ENCODE measurements at regions not wholly inside any gene's neighbourhood (a gene's known extent, or its start where the extent isn't known, plus 50 kb on each side); places are given as distances from the start of the nearest gene placed in this dataset.

DNA sequence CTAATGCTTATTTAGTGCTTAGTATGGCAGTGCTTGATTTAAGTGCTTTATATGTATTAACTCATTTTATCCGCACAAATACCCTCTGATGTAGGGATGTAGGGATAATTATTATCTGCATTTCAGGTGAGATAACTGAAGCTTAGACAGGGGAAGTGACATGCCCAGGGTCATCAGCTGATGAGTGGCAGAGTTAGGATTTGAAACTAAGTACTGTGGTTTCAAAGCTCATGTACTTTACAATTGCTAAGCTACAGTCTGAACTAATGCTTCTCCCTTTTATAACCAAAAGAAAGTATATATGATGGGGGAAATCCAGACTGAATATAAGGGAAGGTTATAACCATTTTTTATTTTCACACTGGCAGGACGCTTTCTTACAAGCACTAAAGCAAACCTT, 229.6 kb upstream of the NAV3 start:
- DNase-seq (ENCODE audit: low read depth): no peak
- H3K4me3 ChIP-seq (ENCODE audit: low read depth, low read length): no peak overlapping the region
- TF ChIP-seq, protein P1, sequence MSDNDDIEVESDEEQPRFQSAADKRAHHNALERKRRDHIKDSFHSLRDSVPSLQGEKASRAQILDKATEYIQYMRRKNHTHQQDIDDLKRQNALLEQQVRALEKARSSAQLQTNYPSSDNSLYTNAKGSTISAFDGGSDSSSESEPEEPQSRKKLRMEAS (IDR thresholded peaks at IDR 0.05; ENCODE audit: low read depth, low read length): no peak
- TF ChIP-seq, protein P2, sequence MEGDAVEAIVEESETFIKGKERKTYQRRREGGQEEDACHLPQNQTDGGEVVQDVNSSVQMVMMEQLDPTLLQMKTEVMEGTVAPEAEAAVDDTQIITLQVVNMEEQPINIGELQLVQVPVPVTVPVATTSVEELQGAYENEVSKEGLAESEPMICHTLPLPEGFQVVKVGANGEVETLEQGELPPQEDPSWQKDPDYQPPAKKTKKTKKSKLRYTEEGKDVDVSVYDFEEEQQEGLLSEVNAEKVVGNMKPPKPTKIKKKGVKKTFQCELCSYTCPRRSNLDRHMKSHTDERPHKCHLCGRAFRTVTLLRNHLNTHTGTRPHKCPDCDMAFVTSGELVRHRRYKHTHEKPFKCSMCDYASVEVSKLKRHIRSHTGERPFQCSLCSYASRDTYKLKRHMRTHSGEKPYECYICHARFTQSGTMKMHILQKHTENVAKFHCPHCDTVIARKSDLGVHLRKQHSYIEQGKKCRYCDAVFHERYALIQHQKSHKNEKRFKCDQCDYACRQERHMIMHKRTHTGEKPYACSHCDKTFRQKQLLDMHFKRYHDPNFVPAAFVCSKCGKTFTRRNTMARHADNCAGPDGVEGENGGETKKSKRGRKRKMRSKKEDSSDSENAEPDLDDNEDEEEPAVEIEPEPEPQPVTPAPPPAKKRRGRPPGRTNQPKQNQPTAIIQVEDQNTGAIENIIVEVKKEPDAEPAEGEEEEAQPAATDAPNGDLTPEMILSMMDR (IDR thresholded peaks at IDR 0.05; ENCODE audit: low read depth, low read length): no peak
- TF ChIP-seq POLR2A (IDR thresholded peaks at IDR 0.05; ENCODE audit: extremely low read depth, insufficient read length) (no peak), MYC (IDR thresholded peaks at IDR 0.05; ENCODE audit: low read depth, low read length) (no peak)

DNA sequence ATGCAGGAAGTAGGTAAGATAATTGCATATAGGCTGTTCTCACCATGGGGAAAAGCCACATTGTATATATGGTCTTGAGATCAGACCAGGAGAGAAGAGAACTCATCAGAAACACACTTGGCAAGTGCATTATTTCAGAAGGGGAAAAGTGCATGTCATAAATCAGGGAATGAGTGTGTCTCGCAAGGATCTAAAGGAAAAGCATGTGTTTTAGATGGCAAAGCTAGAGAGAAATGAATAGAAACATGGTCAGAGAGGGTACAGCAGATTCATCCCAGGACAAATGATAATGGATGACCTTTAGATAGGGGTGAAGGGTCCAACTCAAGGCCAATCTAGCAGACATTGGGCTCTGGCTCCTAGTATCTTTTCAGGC, 230.2 kb upstream of the NAV3 start:
- DNase-seq (ENCODE audit: low read depth): no peak
- TF ChIP-seq MYC (IDR thresholded peaks at IDR 0.05; ENCODE audit: low read depth, low read length) (no peak), POLR2A (IDR thresholded peaks at IDR 0.05; ENCODE audit: extremely low read depth, insufficient read length) (no peak)
- TF ChIP-seq, protein P2 (IDR thresholded peaks at IDR 0.05; ENCODE audit: low read depth, low read length): no peak
- TF ChIP-seq, protein P1 (IDR thresholded peaks at IDR 0.05; ENCODE audit: low read depth, low read length): no peak
- H3K4me3 ChIP-seq (ENCODE audit: low read depth, low read length): no peak overlapping the region

DNA sequence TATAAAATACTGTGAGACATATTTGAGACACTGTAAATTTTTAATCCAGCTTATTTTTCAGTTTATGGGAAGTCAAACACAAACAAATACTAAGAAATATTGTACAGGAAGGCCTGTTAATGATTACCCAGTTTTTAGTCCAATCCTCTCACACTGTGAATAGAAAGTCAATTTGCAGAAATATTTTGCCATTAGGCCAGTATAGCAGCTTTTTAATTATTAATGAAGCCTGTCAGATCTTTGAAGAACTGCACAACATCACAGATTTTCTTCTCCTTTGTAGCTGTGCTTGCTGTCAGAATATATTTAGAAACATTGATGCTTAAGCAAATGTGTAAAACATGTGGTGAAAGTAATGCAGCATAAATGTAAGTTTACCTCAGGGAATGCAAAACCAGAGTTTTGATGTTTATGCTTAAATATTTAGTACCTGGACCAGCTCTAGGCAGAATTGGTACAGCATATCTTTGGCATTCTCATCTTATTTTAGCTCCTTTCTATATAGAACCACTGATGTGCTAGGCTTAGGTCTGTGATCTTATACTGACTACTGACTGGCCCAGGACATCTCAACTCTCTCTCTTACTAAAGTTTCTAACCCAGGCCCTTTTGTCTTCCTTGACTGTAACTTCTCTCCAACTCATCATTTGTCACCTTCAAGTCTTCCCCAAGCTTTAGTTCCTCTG, 230.8 kb upstream of the NAV3 start:
- no peak overlapping the region for H3K4me3 ChIP-seq (ENCODE audit: low read depth, low read length)
- DNase-seq (ENCODE audit: low read depth): no peak
- TF ChIP-seq, protein P1 (IDR thresholded peaks at IDR 0.05; ENCODE audit: low read depth, low read length): no peak
- TF ChIP-seq, protein P2 (IDR thresholded peaks at IDR 0.05; ENCODE audit: low read depth, low read length): no peak
- TF ChIP-seq MYC (IDR thresholded peaks at IDR 0.05; ENCODE audit: low read depth, low read length) (no peak), POLR2A (IDR thresholded peaks at IDR 0.05; ENCODE audit: extremely low read depth, insufficient read length) (no peak)

DNA sequence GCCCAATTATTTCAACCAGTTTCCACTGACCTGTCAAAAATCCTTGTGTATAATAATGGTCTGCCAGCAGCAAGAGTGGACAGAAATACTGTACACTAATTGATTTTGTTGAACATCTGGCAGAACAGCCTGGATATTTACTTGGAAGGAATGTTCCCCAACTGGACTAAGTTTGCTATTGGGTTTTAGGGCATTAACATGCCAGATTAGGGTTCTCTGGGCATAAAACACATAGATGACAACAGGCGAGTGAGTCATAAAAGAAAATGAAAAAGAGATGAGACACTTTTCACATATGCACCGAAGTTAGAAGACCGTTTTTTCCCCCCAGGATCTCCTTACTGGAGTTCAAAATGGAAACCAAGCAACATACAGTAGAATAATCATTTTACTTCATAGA, 236.3 kb upstream of the NAV3 start:
- H3K4me3 ChIP-seq (ENCODE audit: low read depth, low read length): no peak overlapping the region
- DNase-seq (ENCODE audit: low read depth): no peak
- TF ChIP-seq, protein P1 (IDR thresholded peaks at IDR 0.05; ENCODE audit: low read depth, low read length): no peak

DNA sequence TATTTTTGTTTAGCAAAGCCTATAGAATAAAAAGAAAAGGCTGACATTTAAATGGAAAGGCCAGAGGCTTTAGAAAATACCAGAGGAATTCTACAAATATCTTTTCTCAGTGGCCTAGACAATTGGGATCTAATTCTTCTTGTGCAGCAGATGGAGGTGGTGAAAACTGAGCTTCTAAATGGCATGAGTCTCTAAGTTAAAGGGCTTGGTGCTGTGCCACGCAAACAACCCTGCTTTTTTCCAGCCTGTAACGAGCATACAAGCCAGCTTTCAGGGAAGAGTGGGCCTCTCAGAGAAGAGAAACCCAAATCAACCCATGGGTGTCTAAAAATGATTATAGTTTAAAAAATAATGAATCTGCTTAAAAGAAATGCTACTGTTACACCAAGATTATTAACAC, 237.9 kb upstream of the NAV3 start:
- no peak for DNase-seq (ENCODE audit: low read depth)
- H3K4me3 ChIP-seq (ENCODE audit: low read depth, low read length): no peak overlapping the region
- TF ChIP-seq, protein P2 (IDR thresholded peaks at IDR 0.05; ENCODE audit: low read depth, low read length): no peak
- TF ChIP-seq MYC (IDR thresholded peaks at IDR 0.05; ENCODE audit: low read depth, low read length): no peak
- TF ChIP-seq, protein P1 (IDR thresholded peaks at IDR 0.05; ENCODE audit: low read depth, low read length): no peak
- TF ChIP-seq POLR2A (IDR thresholded peaks at IDR 0.05; ENCODE audit: extremely low read depth, insufficient read length): no peak

DNA sequence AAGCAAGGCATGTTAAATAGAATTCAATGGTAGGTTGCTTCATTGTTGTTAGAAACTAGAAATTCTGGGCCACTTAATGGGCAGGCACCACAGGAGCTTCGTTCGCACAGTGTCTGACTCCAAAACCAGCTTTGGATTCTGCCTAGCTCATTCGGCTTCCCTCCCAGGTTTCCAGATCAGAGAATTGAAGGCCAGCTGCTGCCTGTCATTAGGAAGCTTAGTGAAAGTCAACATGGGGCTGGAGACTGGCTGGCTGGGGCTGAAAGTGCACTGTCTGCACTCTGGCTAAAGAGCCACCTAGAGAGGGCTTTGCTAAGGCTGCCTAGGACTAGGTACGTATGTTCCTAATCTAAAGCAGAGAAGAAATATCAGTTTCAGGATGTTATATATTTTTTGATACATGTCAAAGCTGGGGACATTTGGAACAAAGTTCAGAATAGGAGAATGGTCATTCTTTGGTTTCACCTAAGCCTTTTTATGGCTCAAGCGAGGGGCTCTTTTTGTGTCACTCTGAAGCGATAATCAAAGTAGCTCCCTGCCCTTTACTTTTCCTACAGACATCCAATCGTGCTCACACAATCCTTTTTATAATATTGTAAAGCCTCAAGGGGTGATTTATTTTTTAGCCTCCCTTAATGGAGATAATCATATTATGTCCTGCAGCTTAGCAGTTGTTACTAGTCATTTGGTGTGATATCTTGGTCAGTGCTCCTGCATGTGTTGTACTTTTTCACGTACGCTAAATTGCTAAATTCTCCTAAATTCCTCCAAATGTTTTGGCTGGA, 238.5 kb upstream of the NAV3 start:
- DNase-seq (ENCODE audit: low read depth): no peak
- TF ChIP-seq, protein P2 (IDR thresholded peaks at IDR 0.05; ENCODE audit: low read depth, low read length): no peak
- no peak for TF ChIP-seq POLR2A (IDR thresholded peaks at IDR 0.05; ENCODE audit: extremely low read depth, insufficient read length)
- no peak for TF ChIP-seq MYC (IDR thresholded peaks at IDR 0.05; ENCODE audit: low read depth, low read length)
- TF ChIP-seq, protein P1 (IDR thresholded peaks at IDR 0.05; ENCODE audit: low read depth, low read length): no peak

More for the DNA sequence above, 238.5 kb upstream of the NAV3 start:
- no peak overlapping the region for H3K4me3 ChIP-seq (ENCODE audit: low read depth, low read length)
